COR-L47 (cell line): ENCODE measurements at regions not wholly inside any gene's neighbourhood (a gene's known extent, or its start where the extent isn't known, plus 50 kb on each side); places are given as distances from the start of the nearest gene placed in this dataset.

Experiments
- DNase-seq: peaks from one replicate; lab custom pipeline; 2025; lab: John Stamatoyannopoulos, UW

DNA sequence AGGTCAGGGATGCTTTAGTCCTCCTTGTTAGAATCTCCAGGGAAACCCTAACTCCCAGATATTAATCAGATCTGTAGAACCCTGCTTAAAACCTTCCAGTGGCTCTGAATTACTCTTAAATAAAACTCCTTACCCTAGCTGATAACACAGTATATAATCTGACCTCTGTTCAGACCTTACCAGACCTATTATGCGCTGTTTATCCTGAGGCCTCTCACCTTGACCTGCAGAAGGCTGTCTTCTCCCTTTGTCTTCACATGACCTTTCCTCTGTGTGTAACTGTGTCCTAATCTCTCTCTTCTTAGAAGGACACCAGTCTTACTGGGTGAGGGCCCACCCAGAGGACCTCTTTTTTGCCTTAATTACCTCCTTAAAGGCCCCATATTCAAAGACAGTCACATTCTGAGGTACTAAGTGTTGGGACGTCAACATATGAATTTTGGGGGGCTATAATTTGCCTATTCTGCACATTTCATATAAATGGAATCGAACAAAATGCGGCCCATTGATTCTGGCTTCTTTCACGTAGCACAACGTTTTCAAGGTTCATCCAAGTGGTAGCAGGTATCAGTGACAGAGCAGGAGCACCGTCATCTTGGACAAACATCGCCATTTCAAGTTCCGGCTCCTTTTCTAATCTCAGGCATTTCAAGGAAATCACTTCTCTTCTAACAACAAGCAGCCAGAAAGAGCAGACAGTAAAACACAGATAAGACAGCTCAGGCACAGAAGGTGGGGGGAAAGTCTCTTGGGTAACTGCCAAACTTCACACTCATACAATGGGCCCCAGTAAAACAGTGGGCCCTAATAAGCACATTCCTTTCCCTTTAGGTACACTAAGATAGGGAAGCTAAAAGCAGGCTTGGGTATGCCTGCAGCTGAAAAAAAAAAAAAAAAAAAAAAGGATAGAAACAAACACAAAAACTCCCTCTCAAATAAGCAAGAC is 200.2 kb upstream of the NUDT4 start:
- DNase-seq: no peak

- DNase-seq: no peak
Measured at GRCh38 chr12:93178154-93178878, 199.4 kb upstream of the NUDT4 start.

DNA sequence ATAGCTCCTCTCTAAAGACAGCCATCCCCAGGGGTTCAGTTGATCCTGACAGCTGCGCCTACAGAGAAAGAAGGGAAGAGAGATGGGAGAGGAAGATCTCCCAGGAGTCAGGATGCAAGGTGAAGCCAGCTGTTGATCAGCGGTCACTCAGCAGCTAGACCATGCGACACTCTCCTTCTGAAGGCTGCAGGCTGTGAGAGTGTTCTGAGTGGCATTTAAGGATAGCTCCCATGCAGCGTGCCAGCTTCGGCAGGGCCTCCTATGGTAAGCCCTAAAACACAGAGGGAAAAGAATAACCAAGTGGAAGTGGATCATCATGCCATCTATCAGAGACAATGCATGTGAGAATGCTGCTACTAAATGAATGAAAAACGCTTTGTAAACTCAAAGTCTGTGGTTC is 197.9 kb upstream of the NUDT4 start:
- DNase-seq: no peak

GRCh38 chr12:93180566-93180965 is 197.2 kb upstream of the NUDT4 start:
- DNase-seq: no peak

- no peak for DNase-seq
Measured at GRCh38 chr12:93181409-93181965, 196.2 kb upstream of the NUDT4 start.

- DNase-seq: no peak
Measured at GRCh38 chr12:93183940-93184671, 193.6 kb upstream of the NUDT4 start.

GRCh38 chr12:93184672-93185368 is 192.9 kb upstream of the NUDT4 start:
- DNase-seq: no peak

DNA sequence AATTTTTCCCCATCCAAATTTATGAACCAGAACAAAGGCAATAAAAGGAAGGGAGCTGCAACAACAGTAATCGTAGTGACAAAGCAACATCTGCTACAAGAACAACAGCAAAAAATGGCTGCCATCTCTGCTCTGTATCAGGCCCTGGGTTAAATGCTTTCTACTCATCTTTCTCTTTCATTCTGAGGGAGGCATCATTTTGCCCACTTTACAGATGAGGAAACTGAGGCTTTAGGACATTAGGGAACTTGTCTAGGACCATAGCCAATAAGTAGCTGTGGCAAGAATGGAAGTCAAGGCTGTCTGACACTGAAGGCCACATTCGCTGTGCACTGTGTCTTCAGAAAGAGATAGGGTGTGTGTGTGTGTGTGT is 192.4 kb upstream of the NUDT4 start:
- DNase-seq: no peak

GRCh38 chr12:93186131-93186530 is 191.6 kb upstream of the NUDT4 start:
- no peak for DNase-seq

DNA sequence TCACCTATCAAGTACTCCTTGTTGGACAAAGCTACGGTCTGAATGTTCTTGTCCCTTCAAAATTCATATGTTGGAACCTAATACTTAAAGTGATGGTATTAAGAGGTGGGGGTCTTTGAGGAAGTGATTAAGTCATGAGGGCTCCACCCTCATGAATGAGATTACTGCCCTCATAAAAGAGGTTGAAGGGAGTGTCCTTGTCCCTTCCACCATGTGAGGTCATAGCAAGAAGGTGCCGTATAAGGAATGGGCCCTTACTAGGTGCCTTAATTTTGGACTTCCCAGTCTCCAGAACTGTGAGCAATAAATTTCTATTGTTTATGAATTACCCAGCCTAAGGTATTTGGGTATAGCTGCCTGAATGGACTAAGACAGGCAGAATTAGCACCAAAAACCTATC is 191.1 kb upstream of the NUDT4 start:
- no peak for DNase-seq

GRCh38 chr12:93191423-93191822 is 186.3 kb upstream of the NUDT4 start:
- no peak for DNase-seq

GRCh38 chr12:93191956-93192355 is 185.8 kb upstream of the NUDT4 start:
- no peak for DNase-seq

GRCh38 chr12:93192878-93193277 is 184.8 kb upstream of the NUDT4 start:
- no peak for DNase-seq

DNA sequence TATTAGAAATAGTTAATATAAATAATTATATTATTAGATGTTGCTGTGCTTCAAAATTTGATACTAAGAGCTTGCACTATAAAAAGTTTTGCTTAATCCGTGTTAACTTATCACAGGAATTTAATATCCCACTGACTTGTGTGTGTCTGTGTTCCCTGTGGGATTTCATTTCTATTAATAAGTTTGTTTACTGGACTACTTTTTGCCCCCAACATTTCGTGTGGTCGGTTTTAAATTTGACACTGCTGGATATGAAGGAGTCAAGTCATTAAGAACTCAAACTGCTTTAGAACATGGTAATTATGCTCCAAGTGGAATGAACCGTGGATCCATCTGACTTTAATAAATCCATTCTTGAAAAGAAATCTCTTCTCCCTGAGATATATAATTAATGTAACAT is 182.2 kb upstream of the NUDT4 start:
- DNase-seq: no peak

GRCh38 chr12:93197067-93197593 is 180.6 kb upstream of the NUDT4 start:
- DNase-seq: no peak

- DNase-seq: no peak
Measured at GRCh38 chr12:93198086-93198485, 179.6 kb upstream of the NUDT4 start.

DNA sequence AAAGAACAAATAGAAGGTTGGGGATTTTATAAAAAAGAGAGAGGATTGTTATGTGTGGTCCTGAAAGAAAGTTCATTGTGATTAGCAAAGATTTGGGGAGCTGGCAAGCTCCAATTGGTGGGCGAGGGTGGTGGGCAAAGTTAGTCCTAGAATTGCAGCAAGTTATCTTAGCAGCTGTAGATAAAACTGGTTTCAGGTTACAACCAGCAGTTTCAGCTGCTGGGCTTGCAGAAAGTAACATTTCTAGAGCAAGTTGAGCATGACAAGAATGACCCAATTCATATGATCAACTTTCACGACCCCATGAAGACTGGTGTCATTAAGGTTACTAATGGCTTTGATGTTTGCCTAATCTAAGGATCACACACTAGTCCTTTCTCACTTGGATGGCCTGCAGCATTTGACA is 177.9 kb upstream of the NUDT4 start:
- DNase-seq: no peak

GRCh38 chr12:93200291-93200917 is 177.3 kb upstream of the NUDT4 start:
- no peak for DNase-seq

DNA sequence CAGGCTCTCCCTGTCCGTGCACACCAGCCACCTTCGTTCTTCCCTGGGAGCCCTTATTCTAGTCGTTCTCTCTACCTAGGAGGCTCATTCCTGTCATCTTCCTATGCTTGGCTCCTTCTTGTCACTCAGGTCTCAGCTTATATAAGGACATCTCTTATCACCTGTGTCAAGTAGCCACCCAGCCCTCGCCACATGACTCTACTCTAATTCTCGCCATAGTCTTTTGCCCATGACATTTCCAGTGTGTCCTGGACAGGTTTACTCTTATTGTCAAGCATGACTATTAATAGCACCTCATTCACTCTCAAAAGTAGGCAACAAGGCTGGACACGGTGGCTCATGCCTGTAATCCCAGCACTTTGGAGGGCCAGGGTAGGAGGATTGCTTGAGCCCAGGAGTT is 175.7 kb upstream of the NUDT4 start:
- DNase-seq: no peak

- DNase-seq: no peak
Measured at GRCh38 chr12:93202688-93203087, 175.0 kb upstream of the NUDT4 start.

DNA sequence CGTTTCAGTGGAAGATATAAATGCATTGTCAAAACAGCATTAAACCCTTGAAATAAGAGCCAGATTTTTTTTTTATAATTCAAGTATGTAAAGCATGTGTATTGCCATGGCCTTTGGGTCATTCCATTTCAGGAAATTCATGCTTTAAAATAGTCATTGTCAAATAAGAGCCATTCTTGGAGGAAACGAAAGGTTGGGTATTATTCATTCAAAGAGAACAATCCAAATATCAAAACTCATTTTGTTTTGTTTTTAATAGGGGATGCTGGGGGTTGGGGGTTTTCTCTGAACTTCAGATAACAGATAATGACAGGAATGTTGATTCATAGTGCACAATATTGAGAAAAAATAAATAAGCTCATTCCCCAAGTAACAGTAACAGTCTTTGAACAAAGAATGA is 174.4 kb upstream of the NUDT4 start:
- no peak for DNase-seq
